NCI-H2081 (cell line): ENCODE measurements at regions not wholly inside any gene's neighbourhood (a gene's known extent, or its start where the extent isn't known, plus 50 kb on each side); places are given as distances from the start of the nearest gene placed in this dataset.

Source experiments
- DNase-seq, 2 experiments: peaks; one replicate each; lab custom pipeline; 2025; lab: John Stamatoyannopoulos, UW

- DNase-seq, result no peak
These were observed 322.2 kb downstream of the GPAT3 start for GRCh38 chr4:83858131-83858530.

GRCh38 chr4:83855044-83855443 is 319.1 kb downstream of the GPAT3 start:
- DNase-seq, result no peak

GRCh38 chr4:83852085-83852451 is 316.2 kb downstream of the GPAT3 start:
- DNase-seq, result no peak

- no peak for DNase-seq
These were observed 315.6 kb downstream of the GPAT3 start for GRCh38 chr4:83851261-83852084.

- no peak for DNase-seq
These were observed 314.5 kb downstream of the GPAT3 start for GRCh38 chr4:83850435-83850834.

- DNase-seq, result no peak
These were observed 310.4 kb downstream of the GPAT3 start for GRCh38 chr4:83846193-83846830.

GRCh38 chr4:83839615-83840014 is 303.7 kb downstream of the GPAT3 start:
- DNase-seq, result no peak

GRCh38 chr4:83837614-83838308 is 301.9 kb downstream of the GPAT3 start:
- DNase-seq, result no peak

- no peak for DNase-seq
These were observed 298.0 kb downstream of the GPAT3 start for GRCh38 chr4:83833920-83834319.

- DNase-seq, result no peak
These were observed 296.4 kb downstream of the GPAT3 start for GRCh38 chr4:83832110-83832825.

GRCh38 chr4:83831588-83831987 is 295.7 kb downstream of the GPAT3 start:
- DNase-seq, result no peak

- peak; percentile 20 to 27 for DNase-seq
These were observed 294.4 kb downstream of the GPAT3 start for GRCh38 chr4:83830138-83830888.

- no peak for DNase-seq
These were observed 292.7 kb downstream of the GPAT3 start for GRCh38 chr4:83828601-83829000.

- DNase-seq, result peak; percentile 14 to 60
These were observed 285.6 kb downstream of the GPAT3 start for GRCh38 chr4:83821493-83821892.

- no peak for DNase-seq
These were observed 283.7 kb downstream of the GPAT3 start for GRCh38 chr4:83819582-83819981.

GRCh38 chr4:83810428-83810827 is 274.5 kb downstream of the GPAT3 start:
- DNase-seq, result no peak

GRCh38 chr4:83809581-83809980 is 273.7 kb downstream of the GPAT3 start:
- no peak for DNase-seq

- no peak for DNase-seq
These were observed 257.6 kb downstream of the GPAT3 start for GRCh38 chr4:83793481-83793880.

- DNase-seq, result no peak
These were observed 250.0 kb downstream of the GPAT3 start for GRCh38 chr4:83785891-83786290.

- no peak for DNase-seq
These were observed 247.3 kb downstream of the GPAT3 start for GRCh38 chr4:83783215-83783614.

- DNase-seq, result no peak
These were observed 246.7 kb downstream of the GPAT3 start for GRCh38 chr4:83782591-83782990.

- no peak for DNase-seq
These were observed 245.5 kb downstream of the GPAT3 start for GRCh38 chr4:83781434-83781833.
